ENCODE measurements at regions not wholly inside any gene's neighbourhood (a gene's known extent, or its start where the extent isn't known, plus 50 kb on each side); places are given as distances from the start of the nearest gene placed in this dataset.

DNA sequence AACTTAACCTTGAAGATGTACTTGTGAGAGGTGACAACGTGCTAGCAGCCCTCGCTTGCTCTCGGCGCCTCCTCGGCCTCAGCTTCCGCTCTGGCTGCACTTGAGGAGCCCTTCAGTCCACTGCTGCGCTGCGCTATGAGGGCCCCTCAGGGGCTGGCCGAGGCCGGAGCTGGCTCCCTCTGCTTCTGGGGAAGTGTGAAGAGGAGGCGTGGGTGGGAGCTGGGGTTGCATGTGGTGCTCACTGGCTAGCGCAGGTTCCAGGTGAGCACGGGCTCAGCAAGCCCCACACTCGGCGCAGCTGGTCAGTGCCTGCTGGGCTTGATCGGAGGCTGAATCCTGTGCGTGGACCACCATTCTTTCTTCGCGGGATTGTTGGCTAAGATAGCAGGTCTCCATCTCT, 166.1 kb downstream of the MRPS30 start:
- TF ChIP-seq, protein P1, sequence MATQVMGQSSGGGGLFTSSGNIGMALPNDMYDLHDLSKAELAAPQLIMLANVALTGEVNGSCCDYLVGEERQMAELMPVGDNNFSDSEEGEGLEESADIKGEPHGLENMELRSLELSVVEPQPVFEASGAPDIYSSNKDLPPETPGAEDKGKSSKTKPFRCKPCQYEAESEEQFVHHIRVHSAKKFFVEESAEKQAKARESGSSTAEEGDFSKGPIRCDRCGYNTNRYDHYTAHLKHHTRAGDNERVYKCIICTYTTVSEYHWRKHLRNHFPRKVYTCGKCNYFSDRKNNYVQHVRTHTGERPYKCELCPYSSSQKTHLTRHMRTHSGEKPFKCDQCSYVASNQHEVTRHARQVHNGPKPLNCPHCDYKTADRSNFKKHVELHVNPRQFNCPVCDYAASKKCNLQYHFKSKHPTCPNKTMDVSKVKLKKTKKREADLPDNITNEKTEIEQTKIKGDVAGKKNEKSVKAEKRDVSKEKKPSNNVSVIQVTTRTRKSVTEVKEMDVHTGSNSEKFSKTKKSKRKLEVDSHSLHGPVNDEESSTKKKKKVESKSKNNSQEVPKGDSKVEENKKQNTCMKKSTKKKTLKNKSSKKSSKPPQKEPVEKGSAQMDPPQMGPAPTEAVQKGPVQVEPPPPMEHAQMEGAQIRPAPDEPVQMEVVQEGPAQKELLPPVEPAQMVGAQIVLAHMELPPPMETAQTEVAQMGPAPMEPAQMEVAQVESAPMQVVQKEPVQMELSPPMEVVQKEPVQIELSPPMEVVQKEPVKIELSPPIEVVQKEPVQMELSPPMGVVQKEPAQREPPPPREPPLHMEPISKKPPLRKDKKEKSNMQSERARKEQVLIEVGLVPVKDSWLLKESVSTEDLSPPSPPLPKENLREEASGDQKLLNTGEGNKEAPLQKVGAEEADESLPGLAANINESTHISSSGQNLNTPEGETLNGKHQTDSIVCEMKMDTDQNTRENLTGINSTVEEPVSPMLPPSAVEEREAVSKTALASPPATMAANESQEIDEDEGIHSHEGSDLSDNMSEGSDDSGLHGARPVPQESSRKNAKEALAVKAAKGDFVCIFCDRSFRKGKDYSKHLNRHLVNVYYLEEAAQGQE (IDR thresholded peaks at IDR 0.05; ENCODE audit: insufficient replicate concordance, low read depth), result no peak
- TF ChIP-seq CTCF (IDR thresholded peaks at IDR 0.05; ENCODE audit: insufficient read depth, low read length), result no peak
- no peak for TF ChIP-seq POLR2AphosphoS5 (IDR thresholded peaks at IDR 0.05; ENCODE audit: low read depth)
- no peak for TF ChIP-seq SPI1 (IDR thresholded peaks at IDR 0.05; ENCODE audit: borderline replicate concordance, low read depth)
- no peak for TF ChIP-seq GABPA (IDR thresholded peaks at IDR 0.05; ENCODE audit: low read depth)
- Histone ChIP-seq H3K27me3 (ENCODE audit: insufficient read depth, poor library complexity, severe bottlenecking) (no peaks in the 10 kb centered on the region), H3K27ac (replicated peaks) (no peak overlapping the region), H3K4me3 (replicated peaks; ENCODE audit: insufficient read depth, low read length) (no peak overlapping the region)
- no peak for DNase-seq (ENCODE audit: low read depth in 1 of 2, low spot score in 1 of 2)

- Histone ChIP-seq H3K27ac (replicated peaks) (no peak overlapping the region), H3K4me3 (replicated peaks; ENCODE audit: insufficient read depth, low read length) (no peak overlapping the region)
- TF ChIP-seq GABPA (IDR thresholded peaks at IDR 0.05; ENCODE audit: low read depth) (no peak), SPI1 (IDR thresholded peaks at IDR 0.05; ENCODE audit: borderline replicate concordance, low read depth) (no peak), POLR2AphosphoS5 (IDR thresholded peaks at IDR 0.05; ENCODE audit: low read depth) (no peak), CTCF (IDR thresholded peaks at IDR 0.05; ENCODE audit: insufficient read depth, low read length) (no peak)
- TF ChIP-seq, protein P1 (IDR thresholded peaks at IDR 0.05; ENCODE audit: insufficient replicate concordance, low read depth), result no peak
These were observed 173.0 kb downstream of the MRPS30 start for GRCh38 chr5:44981708-44982107.

DNA sequence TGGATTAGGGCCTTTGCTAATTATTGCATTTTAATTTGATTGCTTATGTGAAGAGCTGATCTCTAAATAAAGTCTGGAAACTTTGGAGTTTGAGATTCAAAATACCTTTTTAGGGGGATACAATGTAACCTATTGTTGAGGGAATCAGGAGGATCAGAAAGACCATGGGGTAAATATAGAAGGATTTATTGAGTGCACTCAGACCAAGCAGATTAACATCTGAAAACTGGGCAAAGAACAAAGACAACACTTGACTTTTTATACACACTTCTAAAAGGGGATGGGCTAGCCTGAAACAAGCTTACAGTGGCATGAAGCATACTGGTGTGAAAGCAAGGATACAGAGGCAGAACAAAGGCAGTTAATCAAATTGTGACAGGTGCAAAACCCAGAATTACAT, 174.3 kb downstream of the MRPS30 start:
- Histone ChIP-seq H3K4me3 (replicated peaks; ENCODE audit: insufficient read depth, low read length) (no peak overlapping the region), H3K27ac (replicated peaks) (no peak overlapping the region), H3K27me3 (ENCODE audit: insufficient read depth, poor library complexity, severe bottlenecking) (no peaks in the 10 kb centered on the region)
- no peak for DNase-seq (ENCODE audit: low read depth in 1 of 2, low spot score in 1 of 2)
- TF ChIP-seq GABPA (IDR thresholded peaks at IDR 0.05; ENCODE audit: low read depth), result no peak
- TF ChIP-seq, protein P1 (IDR thresholded peaks at IDR 0.05; ENCODE audit: insufficient replicate concordance, low read depth), result no peak
- TF ChIP-seq SPI1 (IDR thresholded peaks at IDR 0.05; ENCODE audit: borderline replicate concordance, low read depth), result no peak
- no peak for TF ChIP-seq CTCF (IDR thresholded peaks at IDR 0.05; ENCODE audit: insufficient read depth, low read length)
- TF ChIP-seq POLR2AphosphoS5 (IDR thresholded peaks at IDR 0.05; ENCODE audit: low read depth), result no peak

More at GRCh38 chr5:44981708-44982107, 173.0 kb downstream of the MRPS30 start:
- H3K27me3 ChIP-seq (ENCODE audit: insufficient read depth, poor library complexity, severe bottlenecking), result no peaks in the 10 kb centered on the region
- DNase-seq (ENCODE audit: low read depth in 1 of 2, low spot score in 1 of 2), result no peak

All from HL-60 (cell line).